Spleen (tissue), 11 donors: ENCODE measurements at regions not wholly inside any gene's neighbourhood (a gene's known extent, or its start where the extent isn't known, plus 50 kb on each side); places are given as distances from the start of the nearest gene placed in this dataset.

Experiments
- DNase-seq: peaks from one replicate; pipeline ENCODE4 v3.0.0-alpha.2; 2020
- H3K27ac ChIP-seq, 8 donors: fragments of 200-600 bp; sonication (generic) in 7 of 8; 1 replicate in 4 of 8; 2 replicates in 4 of 8; pipeline versions ENCODE4 v1.5.0 to v1.8.0; 2016 to 2021; ENCODE audit warnings: inconsistent platforms in 4 of 8, mild to moderate bottlenecking in 4 of 8, moderate library complexity in 1 of 8
- H3K27me3 ChIP-seq, 7 donors: fragments of 200-600 bp; sonication (generic) in 6 of 7; replicated peaks in 1 of 7; 1 replicate in 4 of 7; 2 replicates in 3 of 7; pipeline versions ENCODE4 v1.5.0 to v1.8.0; 2016 to 2021; ENCODE audit warnings: inconsistent platforms in 3 of 7, mild to moderate bottlenecking in 1 of 7
- H3K36me3 ChIP-seq, 6 donors: fragments of 200-600 bp; sonication (generic) in 5 of 6; 1 replicate in 4 of 6; 2 replicates in 2 of 6; pipeline versions ENCODE4 v1.5.0 to v1.8.0; 2016 to 2021; ENCODE audit warnings: inconsistent platforms in 2 of 6
- H3K4me1 ChIP-seq, 6 donors: fragments of 200-600 bp; sonication (generic) in 5 of 6; 1 replicate in 3 of 6; 2 replicates in 3 of 6; pipeline versions ENCODE4 v1.5.0 to v1.8.0; 2016 to 2021; ENCODE audit warnings: inconsistent platforms in 3 of 6
- H3K4me3 ChIP-seq, 8 donors: fragments of 200-600 bp; sonication (generic) in 7 of 8; 1 replicate in 4 of 8; 2 replicates in 4 of 8; pipeline versions ENCODE4 v1.5.0 to v1.8.0; 2016 to 2021; ENCODE audit warnings: inconsistent platforms in 4 of 8, mild to moderate bottlenecking in 4 of 8, moderate library complexity in 2 of 8
- H3K9me3 ChIP-seq, 8 donors: fragments of 200-600 bp; sonication (generic) in 7 of 8; 1 replicate in 4 of 8; 2 replicates in 4 of 8; pipeline versions ENCODE4 v1.5.0 to v1.8.0; 2016 to 2021; ENCODE audit warnings: inconsistent platforms in 4 of 8
- POLR2A ChIP-seq, 3 donors: fragments of 450-650 bp; IDR thresholded peaks; one replicate each; pipeline ENCODE4 v1.5.1; 2017; ENCODE audit warnings: antibody characterized with exemption in 3 of 3, mild to moderate bottlenecking in 1 of 3
- POLR2AphosphoS5 ChIP-seq, 3 donors: sonication (generic); formaldehyde crosslinking; IDR thresholded peaks; one replicate each; pipeline ENCODE4 v1.5.1; 2017; ENCODE audit warnings: antibody characterized with exemption in 3 of 3
- WGBS, 5 donors: extraction: QIAGEN DNeasy Blood & Tissue Kit in 3 of 5; methylation state at CpG; one replicate each; pipeline versions ENCODE4 v1.1.5 to v1.1.7; 2013 to 2018; 5-methylcytosine and 5-hydroxymethylcytosine counted together
- intact Hi-C: fragments of 100-400 bp; cut with DNase I; formaldehyde crosslinking; loops from one replicate; pipeline ENCODE4 v1.15.0; 2023; ENCODE audit warnings: low total_unique reads
- TF ChIP-seq, protein P1 (sequence below), 11 experiments: fragments of 200-600 bp in 7 of 11; fragments of 450-650 bp in 4 of 11; sonication (generic) in 4 of 11; IDR thresholded peaks in 8 of 11; conservative IDR thresholded peaks in 3 of 11; 1 replicate in 7 of 11; 2 replicates in 4 of 11; pipeline versions ENCODE4 v1.4.0 to v1.8.0; 2016 to 2021; ENCODE audit warnings: antibody characterized with exemption in 11 of 11, inconsistent platforms in 4 of 11, mild to moderate bottlenecking in 1 of 11
- donor health status: healthy with polysubstance abuse.
- donor health status: DM: no; HTN: no; CAD: no; lungs with moderate emphysema.
- donor health status: DM: no; HTN: no; CAD: no.
- donor health status: Bipolar disorder and iron deficiency.
- donor health status: healthy.
- donor health status: DM: no; HTN: no; CAD: no.
- donor health status: DM: yes; HTN: yes; CAD: no.

DNA sequence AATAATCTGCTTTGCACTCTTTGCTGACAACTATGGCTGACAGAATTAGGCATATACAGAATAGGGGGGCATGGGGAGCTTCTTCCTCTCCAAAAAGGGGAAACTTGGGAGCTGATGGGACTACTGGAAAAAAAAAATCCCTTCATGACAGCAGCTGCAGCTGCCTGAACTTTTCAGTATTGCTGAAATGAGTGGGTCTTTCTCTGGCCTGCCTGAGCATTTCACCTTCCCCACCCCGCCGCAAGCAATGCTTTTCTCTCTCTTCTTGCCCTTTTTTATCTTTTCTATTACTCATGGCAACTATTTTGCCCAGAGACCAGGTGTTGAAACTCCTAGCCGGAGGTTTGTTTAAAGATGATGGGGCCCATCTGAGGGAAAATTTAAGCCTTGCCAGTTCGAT lies 244.9 kb downstream of the SEMA3D start:
- Histone ChIP-seq H3K27me3 (no peaks in the 10 kb centered on the region), H3K9me3 (peaks cover 0 to 18% (median 6%) of the 10 kb centered on the region in 8 donors), H3K4me1 (no peaks in the 10 kb centered on the region), H3K4me3 (no peak overlapping the region), H3K27ac (no peak overlapping the region), H3K36me3 (no peaks in the 10 kb centered on the region)
- no peak for DNase-seq
- WGBS, 5 donors = 84 to 92% (median 87%) methylated on average over 4 of the region's 4 CpGs
- TF ChIP-seq, protein P1, sequence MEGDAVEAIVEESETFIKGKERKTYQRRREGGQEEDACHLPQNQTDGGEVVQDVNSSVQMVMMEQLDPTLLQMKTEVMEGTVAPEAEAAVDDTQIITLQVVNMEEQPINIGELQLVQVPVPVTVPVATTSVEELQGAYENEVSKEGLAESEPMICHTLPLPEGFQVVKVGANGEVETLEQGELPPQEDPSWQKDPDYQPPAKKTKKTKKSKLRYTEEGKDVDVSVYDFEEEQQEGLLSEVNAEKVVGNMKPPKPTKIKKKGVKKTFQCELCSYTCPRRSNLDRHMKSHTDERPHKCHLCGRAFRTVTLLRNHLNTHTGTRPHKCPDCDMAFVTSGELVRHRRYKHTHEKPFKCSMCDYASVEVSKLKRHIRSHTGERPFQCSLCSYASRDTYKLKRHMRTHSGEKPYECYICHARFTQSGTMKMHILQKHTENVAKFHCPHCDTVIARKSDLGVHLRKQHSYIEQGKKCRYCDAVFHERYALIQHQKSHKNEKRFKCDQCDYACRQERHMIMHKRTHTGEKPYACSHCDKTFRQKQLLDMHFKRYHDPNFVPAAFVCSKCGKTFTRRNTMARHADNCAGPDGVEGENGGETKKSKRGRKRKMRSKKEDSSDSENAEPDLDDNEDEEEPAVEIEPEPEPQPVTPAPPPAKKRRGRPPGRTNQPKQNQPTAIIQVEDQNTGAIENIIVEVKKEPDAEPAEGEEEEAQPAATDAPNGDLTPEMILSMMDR (IDR thresholded peaks at IDR 0.05 in 8 of 11, conservative IDR thresholded peaks at IDR 0.05 in 3 of 11) = no peak
- TF ChIP-seq POLR2AphosphoS5 (IDR thresholded peaks at IDR 0.05) (no peak), POLR2A (IDR thresholded peaks at IDR 0.05) (no peak)
- intact Hi-C loops = no loop called here

GRCh38 chr7:84941291-84941690 lies 245.6 kb downstream of the SEMA3D start:
- no peak for DNase-seq
- no peaks in the 10 kb centered on the region for H3K27me3 ChIP-seq
- H3K4me1 ChIP-seq = no peaks in the 10 kb centered on the region
- H3K9me3 ChIP-seq = peaks cover 0 to 18% (median 6%) of the 10 kb centered on the region in 8 donors
- H3K4me3 ChIP-seq = no peak overlapping the region
- WGBS, 5 donors = 63 to 84% (median 80%) methylated on average over 1 of the region's 1 CpG
- TF ChIP-seq POLR2A (IDR thresholded peaks at IDR 0.05) = no peak
- TF ChIP-seq, protein P1 (IDR thresholded peaks at IDR 0.05 in 8 of 11, conservative IDR thresholded peaks at IDR 0.05 in 3 of 11) = no peak
- TF ChIP-seq POLR2AphosphoS5 (IDR thresholded peaks at IDR 0.05) = no peak
- intact Hi-C loops = no loop called here
- no peak overlapping the region for H3K27ac ChIP-seq
- no peaks in the 10 kb centered on the region for H3K36me3 ChIP-seq

- intact Hi-C loops = no loop called here
- no peaks in the 10 kb centered on the region for H3K4me1 ChIP-seq
- no peaks in the 10 kb centered on the region for H3K36me3 ChIP-seq
- no peak overlapping the region for H3K4me3 ChIP-seq
- WGBS, 5 donors = 93 to 97% (median 94%) methylated on average over 14 to 32 of the region's 32 CpGs
- no peak for TF ChIP-seq POLR2AphosphoS5 (IDR thresholded peaks at IDR 0.05)
- TF ChIP-seq POLR2A (IDR thresholded peaks at IDR 0.05) = no peak
- TF ChIP-seq, protein P1 (IDR thresholded peaks at IDR 0.05 in 8 of 11, conservative IDR thresholded peaks at IDR 0.05 in 3 of 11) = no peak
- H3K27ac ChIP-seq = no peak overlapping the region
- DNase-seq = peak; percentile 71
- peaks cover 0 to 21% (median 6%) of the 10 kb centered on the region in 8 donors for H3K9me3 ChIP-seq
- no peaks in the 10 kb centered on the region for H3K27me3 ChIP-seq
Observed at GRCh38 chr7:84939888-84940287, 247.0 kb downstream of the SEMA3D start.

GRCh38 chr7:84939442-84939841 lies 247.4 kb downstream of the SEMA3D start:
- Histone ChIP-seq H3K27me3 (no peaks in the 10 kb centered on the region), H3K36me3 (no peaks in the 10 kb centered on the region), H3K4me3 (no peak overlapping the region), H3K9me3 (peaks cover 0 to 21% (median 6%) of the 10 kb centered on the region in 8 donors), H3K27ac (no peak overlapping the region), H3K4me1 (no peaks in the 10 kb centered on the region)
- TF ChIP-seq POLR2A (IDR thresholded peaks at IDR 0.05) = no peak
- TF ChIP-seq, protein P1 (IDR thresholded peaks at IDR 0.05 in 8 of 11, conservative IDR thresholded peaks at IDR 0.05 in 3 of 11) = no peak
- no peak for TF ChIP-seq POLR2AphosphoS5 (IDR thresholded peaks at IDR 0.05)
- intact Hi-C loops = no loop called here
- DNase-seq = peak; percentile 66
- 86 to 93% (median 92%) methylated on average over 7 of the region's 7 CpGs for WGBS, 5 donors
